ENCODE measurements at regions not wholly inside any gene's neighbourhood (a gene's known extent, or its start where the extent isn't known, plus 50 kb on each side); places are given as distances from the start of the nearest gene placed in this dataset.
"Not testable (repeated sequence)": the region's sequence is repeated elsewhere in the genome, so short reads cannot be mapped to it uniquely, and the experiment has no call there.

DNA sequence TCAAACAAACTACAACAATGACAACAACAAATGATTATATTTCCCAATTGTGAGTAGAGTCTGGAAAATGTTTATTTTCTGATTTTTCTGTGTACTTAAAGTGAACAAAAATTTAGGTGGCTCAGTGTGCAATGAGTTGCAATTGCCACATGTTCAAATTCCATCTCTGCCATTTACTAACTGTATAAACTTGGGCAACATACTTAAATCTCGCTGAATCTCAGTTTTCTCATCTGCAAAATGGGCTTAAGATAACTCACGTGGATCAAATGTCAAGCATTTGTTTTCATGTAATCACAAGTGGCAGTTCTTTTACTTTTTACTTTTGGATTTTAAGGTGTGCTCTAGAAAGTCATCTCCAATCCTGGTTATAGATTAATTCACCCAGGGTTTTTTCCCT is 416.8 kb upstream of the HNRNPA3 start:
- Histone ChIP-seq H3K36me3 (no peaks in the 10 kb centered on the region), H3K27ac (no peak overlapping the region), H3K4me1 (peaks cover 0 to 5% of the 10 kb centered on the region in 2 donors), H3K4me3 (no peak overlapping the region), H3K27me3 (no peaks in the 10 kb centered on the region), H3K9me3 (no peaks in the 10 kb centered on the region)
- intact Hi-C loops (cut with DNase I; ENCODE audit: low total_unique reads) (no loop called here), in situ Hi-C loops (cut with MboI; ENCODE audit: low sequenced_read_pairs in 4 of 4) (no loop called here)
- no peak for DNase-seq
- ATAC-seq, result no peak
- TF ChIP-seq, protein P1, sequence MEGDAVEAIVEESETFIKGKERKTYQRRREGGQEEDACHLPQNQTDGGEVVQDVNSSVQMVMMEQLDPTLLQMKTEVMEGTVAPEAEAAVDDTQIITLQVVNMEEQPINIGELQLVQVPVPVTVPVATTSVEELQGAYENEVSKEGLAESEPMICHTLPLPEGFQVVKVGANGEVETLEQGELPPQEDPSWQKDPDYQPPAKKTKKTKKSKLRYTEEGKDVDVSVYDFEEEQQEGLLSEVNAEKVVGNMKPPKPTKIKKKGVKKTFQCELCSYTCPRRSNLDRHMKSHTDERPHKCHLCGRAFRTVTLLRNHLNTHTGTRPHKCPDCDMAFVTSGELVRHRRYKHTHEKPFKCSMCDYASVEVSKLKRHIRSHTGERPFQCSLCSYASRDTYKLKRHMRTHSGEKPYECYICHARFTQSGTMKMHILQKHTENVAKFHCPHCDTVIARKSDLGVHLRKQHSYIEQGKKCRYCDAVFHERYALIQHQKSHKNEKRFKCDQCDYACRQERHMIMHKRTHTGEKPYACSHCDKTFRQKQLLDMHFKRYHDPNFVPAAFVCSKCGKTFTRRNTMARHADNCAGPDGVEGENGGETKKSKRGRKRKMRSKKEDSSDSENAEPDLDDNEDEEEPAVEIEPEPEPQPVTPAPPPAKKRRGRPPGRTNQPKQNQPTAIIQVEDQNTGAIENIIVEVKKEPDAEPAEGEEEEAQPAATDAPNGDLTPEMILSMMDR (IDR thresholded peaks at IDR 0.05 in 4 of 5, conservative IDR thresholded peaks at IDR 0.05 in 1 of 5), result no peak
- TF ChIP-seq POLR2A (IDR thresholded peaks at IDR 0.05), result no peak

DNA sequence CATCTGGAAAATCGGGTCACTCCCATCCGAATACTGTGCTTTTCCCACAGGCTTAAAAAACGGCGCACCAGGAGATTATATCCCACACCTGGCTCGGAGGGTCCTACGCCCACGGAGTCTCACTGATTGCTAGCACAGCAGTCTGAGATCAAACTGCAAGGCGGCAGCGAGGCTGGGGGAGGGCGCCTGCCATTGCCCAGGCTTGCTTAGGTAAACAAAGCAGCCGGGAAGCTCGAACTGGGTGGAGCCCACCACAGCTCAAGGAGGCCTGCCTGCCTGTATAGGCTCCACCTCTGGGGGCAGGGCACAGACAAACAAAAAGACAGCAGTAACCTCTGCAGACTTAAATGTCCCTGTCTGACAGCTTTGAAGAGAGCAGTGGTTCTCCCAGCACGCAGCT is 415.9 kb upstream of the HNRNPA3 start:
- ATAC-seq; H3K36me3 ChIP-seq; H3K4me1 ChIP-seq; H3K9me3 ChIP-seq; H3K27ac ChIP-seq; H3K4me3 ChIP-seq; in situ Hi-C loops (cut with MboI; ENCODE audit: low sequenced_read_pairs in 4 of 4); intact Hi-C loops (cut with DNase I; ENCODE audit: low total_unique reads); H3K27me3 ChIP-seq; DNase-seq: not testable (repeated sequence)

DNA sequence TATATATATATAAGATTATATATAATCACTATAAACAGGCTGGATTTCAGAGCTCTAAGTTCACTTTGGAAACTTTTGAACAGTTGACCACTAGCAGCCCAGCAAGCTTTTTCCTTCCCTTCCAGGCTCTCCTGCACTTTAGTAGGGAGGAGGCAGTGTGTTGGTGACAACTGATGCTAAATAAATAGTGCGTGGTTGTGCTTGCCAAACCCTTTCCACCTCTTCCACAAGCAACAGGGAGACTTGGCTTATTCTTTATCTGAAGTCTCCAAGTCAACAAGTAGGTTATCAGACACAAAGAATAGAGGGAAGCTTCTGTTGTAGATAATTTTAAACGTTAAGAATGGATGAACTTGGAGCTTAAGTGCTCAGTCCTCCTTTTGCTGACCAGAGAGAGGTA is 408.2 kb upstream of the HNRNPA3 start:
- DNase-seq, result no peak

DNA sequence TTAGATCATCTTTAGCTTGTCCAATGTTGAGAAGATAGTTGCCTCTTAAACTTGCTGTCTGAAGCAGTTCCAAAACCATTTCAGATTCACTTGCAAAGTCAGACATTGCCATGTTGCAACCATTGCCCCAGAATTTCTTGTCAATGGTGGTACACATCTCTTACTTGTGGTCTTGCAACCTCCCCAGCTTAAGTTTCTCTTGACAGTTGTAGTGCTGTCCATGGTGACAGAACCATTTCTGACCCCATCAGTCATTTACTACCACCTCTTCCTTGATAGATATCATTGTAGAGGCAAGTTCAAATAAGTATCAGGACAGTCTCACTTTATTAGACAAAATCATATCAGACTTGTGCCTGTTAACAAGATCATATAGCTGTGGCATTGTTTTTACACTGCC is 407.2 kb upstream of the HNRNPA3 start:
- Histone ChIP-seq H3K27me3 (no peaks in the 10 kb centered on the region), H3K27ac (no peak overlapping the region), H3K4me1 (no peaks in the 10 kb centered on the region), H3K9me3 (no peaks in the 10 kb centered on the region), H3K4me3 (no peak overlapping the region), H3K36me3 (no peaks in the 10 kb centered on the region)
- TF ChIP-seq, protein P1 (IDR thresholded peaks at IDR 0.05 in 4 of 5, conservative IDR thresholded peaks at IDR 0.05 in 1 of 5), result no peak
- no peak for TF ChIP-seq POLR2A (IDR thresholded peaks at IDR 0.05)
- in situ Hi-C loops (cut with MboI; ENCODE audit: low sequenced_read_pairs in 4 of 4) (loop anchor here in 3 of 4 donors (25.0 kb wide), 2 partner anchors 668 to 693 kb away; partner anchors contain the start of genes HOXD10 (in 2 of the 3), HOXD11 (in 2 of the 3), HOXD9 (in 2 of the 3) and HOXD8 (in 1 of the 3)), intact Hi-C loops (cut with DNase I; ENCODE audit: low total_unique reads) (no loop called here)
- DNase-seq, result no peak
- ATAC-seq, result no peak

More for the DNA sequence above, 408.2 kb upstream of the HNRNPA3 start:
- Histone ChIP-seq H3K27me3 (no peaks in the 10 kb centered on the region), H3K36me3 (no peaks in the 10 kb centered on the region), H3K4me1 (no peaks in the 10 kb centered on the region), H3K27ac (no peak overlapping the region), H3K4me3 (no peak overlapping the region), H3K9me3 (no peaks in the 10 kb centered on the region)
- intact Hi-C loops (cut with DNase I; ENCODE audit: low total_unique reads) (no loop called here), in situ Hi-C loops (cut with MboI; ENCODE audit: low sequenced_read_pairs in 4 of 4) (loop anchor here in 3 of 4 donors (25.0 kb wide), 2 partner anchors 667 to 692 kb away; partner anchors contain the start of genes HOXD10 (in 2 of the 3), HOXD11 (in 2 of the 3), HOXD9 (in 2 of the 3) and HOXD8 (in 1 of the 3))
- ATAC-seq, result no peak
- TF ChIP-seq, protein P1 (IDR thresholded peaks at IDR 0.05 in 4 of 5, conservative IDR thresholded peaks at IDR 0.05 in 1 of 5), result no peak
- TF ChIP-seq POLR2A (IDR thresholded peaks at IDR 0.05), result no peak

DNA sequence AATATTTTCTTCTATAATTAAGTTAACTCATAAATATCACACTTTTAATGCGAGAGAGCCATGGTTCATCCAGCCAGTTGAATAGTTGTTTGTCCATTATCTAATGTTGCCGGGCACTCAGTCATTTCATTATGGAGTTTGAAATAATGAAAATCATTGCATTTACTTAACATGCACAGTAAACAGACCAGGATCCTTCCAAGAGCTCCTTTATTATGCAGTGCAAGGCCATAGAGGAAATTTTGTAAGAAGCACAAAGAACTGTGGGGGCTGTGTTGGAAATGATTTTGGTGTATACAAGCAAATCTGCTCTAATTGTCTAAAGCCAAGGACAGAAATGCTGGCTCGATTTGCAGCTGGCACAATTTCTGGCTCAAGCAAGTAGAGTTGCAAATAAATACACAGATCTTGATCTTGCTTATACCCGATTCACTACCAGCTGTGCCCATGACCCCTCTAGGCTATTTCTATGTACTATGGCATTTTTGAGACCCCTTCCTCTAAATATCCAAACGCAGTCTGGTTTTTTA is 400.3 kb upstream of the HNRNPA3 start:
- H3K4me1 ChIP-seq, result peaks cover 0 to 3% of the 10 kb centered on the region in 2 donors
- intact Hi-C loops (cut with DNase I; ENCODE audit: low total_unique reads), result loop anchor here (5.0 to 10.0 kb wide), 2 partner anchors 258 to 685 kb away; partner anchors contain the start of gene HOXD8
- TF ChIP-seq POLR2A (IDR thresholded peaks at IDR 0.05), result no peak
- TF ChIP-seq, protein P1 (IDR thresholded peaks at IDR 0.05 in 4 of 5, conservative IDR thresholded peaks at IDR 0.05 in 1 of 5), result no peak
- H3K27ac ChIP-seq, result no peak overlapping the region
- H3K36me3 ChIP-seq, result no peaks in the 10 kb centered on the region
- H3K4me3 ChIP-seq, result no peak overlapping the region
- in situ Hi-C loops (cut with MboI; ENCODE audit: low sequenced_read_pairs in 4 of 4), result loop anchor here in 3 of 4 donors (10.0 to 25.0 kb wide), 3 partner anchors 158 to 700 kb away; partner anchors contain the start of genes HOXD10 (in 2 of the 3), HOXD11 (in 2 of the 3), HOXD9 (in 2 of the 3) and HOXD8 (in 1 of the 3)
- no peaks in the 10 kb centered on the region for H3K9me3 ChIP-seq
- ATAC-seq, result no peak
- DNase-seq, result no peak
- no peaks in the 10 kb centered on the region for H3K27me3 ChIP-seq
